Sigmoid colon (tissue), 6 donors: ENCODE measurements at regions not wholly inside any gene's neighbourhood (a gene's known extent, or its start where the extent isn't known, plus 50 kb on each side); places are given as distances from the start of the nearest gene placed in this dataset.

Experiments used
- DNase-seq: peaks from one replicate; pipeline ENCODE4 v3.0.0-alpha.2; 2019
- H3K27ac ChIP-seq, 4 donors: fragments of 200-600 bp; sonication (generic); one replicate each; pipeline ENCODE4 v1.5.1; 2016 to 2019; ENCODE audit warnings: mild to moderate bottlenecking in 1 of 4
- H3K27me3 ChIP-seq, 3 donors: fragments of 200-600 bp; sonication (generic); one replicate each; pipeline ENCODE4 v1.5.1; 2019; ENCODE audit warnings: mild to moderate bottlenecking in 1 of 3
- H3K36me3 ChIP-seq, 4 donors: fragments of 200-600 bp; sonication (generic); one replicate each; pipeline ENCODE4 v1.5.1; 2016 to 2019
- H3K4me1 ChIP-seq, 4 donors: fragments of 200-600 bp; sonication (generic); one replicate each; pipeline ENCODE4 v1.5.1; 2017 to 2019
- H3K4me3 ChIP-seq, 4 donors: fragments of 200-600 bp; sonication (generic); one replicate each; pipeline ENCODE4 v1.5.1; 2017 to 2019; ENCODE audit warnings: mild to moderate bottlenecking in 2 of 4, moderate library complexity in 1 of 4
- H3K9me3 ChIP-seq, 4 donors: fragments of 200-600 bp in 3 of 4; sonication (generic) in 3 of 4; one replicate each; pipeline versions ENCODE4 v1.5.1 to v1.6.1; 2013 to 2019
- CTCF ChIP-seq, 4 experiments: fragments of 450-650 bp in 3 of 4; fragments of 200-600 bp in 1 of 4; IDR thresholded peaks; one replicate each; pipeline ENCODE4 v1.5.1; 2016 to 2019; ENCODE audit warnings: antibody characterized with exemption in 4 of 4, mild to moderate bottlenecking in 3 of 4, moderate library complexity in 2 of 4
- EP300 ChIP-seq, 4 donors: sonication (generic); formaldehyde crosslinking; IDR thresholded peaks; one replicate each; pipeline ENCODE4 v1.6.1; 2017; ENCODE audit warnings: antibody characterized with exemption in 4 of 4
- POLR2A ChIP-seq, 2 donors: fragments of 450-650 bp; IDR thresholded peaks; one replicate each; pipeline ENCODE4 v1.6.1; 2016; ENCODE audit warnings: antibody characterized with exemption in 2 of 2, mild to moderate bottlenecking in 2 of 2, moderate library complexity in 2 of 2
- POLR2AphosphoS5 ChIP-seq, 4 donors: sonication (generic); formaldehyde crosslinking; IDR thresholded peaks; one replicate each; pipeline ENCODE4 v1.6.1; 2017; ENCODE audit warnings: antibody characterized with exemption in 4 of 4
- WGBS, 2 donors: extraction: QIAGEN DNeasy Blood & Tissue Kit; methylation state at CpG; one replicate each; pipeline ENCODE4 v1.1.7; 2013; 5-methylcytosine and 5-hydroxymethylcytosine counted together
- intact Hi-C: fragments of 100-400 bp; cut with DNase I; formaldehyde crosslinking; loops from one replicate; pipeline ENCODE4 v1.15.1; 2023
- donor health status: healthy with polysubstance abuse.
- donor health status: healthy.

GRCh38 chr6:44656691-44657090 is 269.2 kb downstream of the CDC5L start:
- no peak for DNase-seq
- WGBS, 2 donors = 70 to 85% methylated on average over 6 of the region's 6 CpGs
- Histone ChIP-seq H3K36me3 (no peaks in the 10 kb centered on the region), H3K27ac (no peak overlapping the region), H3K4me1 (peaks cover 0 to 24% (median 16%) of the 10 kb centered on the region in 4 donors), H3K9me3 (no peaks in the 10 kb centered on the region), H3K4me3 (no peak overlapping the region), H3K27me3 (no peaks in the 10 kb centered on the region)
- intact Hi-C loops = loop anchor here (5.0 to 10.0 kb wide), 4 partner anchors 179 to 1061 kb away; partner anchors contain the start of gene SUPT3H
- TF ChIP-seq POLR2AphosphoS5 (IDR thresholded peaks at IDR 0.05) (no peak), POLR2A (IDR thresholded peaks at IDR 0.05) (no peak), CTCF (IDR thresholded peaks at IDR 0.05) (no peak), EP300 (IDR thresholded peaks at IDR 0.05) (no peak)

GRCh38 chr6:44657206-44657819 is 269.8 kb downstream of the CDC5L start:
- H3K27me3 ChIP-seq = no peaks in the 10 kb centered on the region
- H3K4me1 ChIP-seq = peaks cover 0 to 24% (median 16%) of the 10 kb centered on the region in 4 donors
- 87 to 91% methylated on average over 10 of the region's 10 CpGs for WGBS, 2 donors
- DNase-seq = no peak
- intact Hi-C loops = loop anchor here (5.0 to 10.0 kb wide), 4 partner anchors 180 to 1060 kb away; partner anchors contain the start of gene SUPT3H
- TF ChIP-seq CTCF (IDR thresholded peaks at IDR 0.05) (no peak), POLR2A (IDR thresholded peaks at IDR 0.05) (no peak), EP300 (IDR thresholded peaks at IDR 0.05) (no peak), POLR2AphosphoS5 (IDR thresholded peaks at IDR 0.05) (no peak)
- no peaks in the 10 kb centered on the region for H3K9me3 ChIP-seq
- no peaks in the 10 kb centered on the region for H3K36me3 ChIP-seq
- H3K4me3 ChIP-seq = no peak overlapping the region
- no peak overlapping the region for H3K27ac ChIP-seq

GRCh38 chr6:44658571-44658970 is 271.1 kb downstream of the CDC5L start:
- no peak for TF ChIP-seq CTCF (IDR thresholded peaks at IDR 0.05)
- no peak for TF ChIP-seq POLR2AphosphoS5 (IDR thresholded peaks at IDR 0.05)
- H3K27ac ChIP-seq = no peak overlapping the region
- no peaks in the 10 kb centered on the region for H3K9me3 ChIP-seq
- no peak for DNase-seq
- intact Hi-C loops = loop anchor here (5.0 to 10.0 kb wide), 4 partner anchors 181 to 1059 kb away; partner anchors contain the start of gene SUPT3H
- H3K4me1 ChIP-seq = peaks cover 0 to 18% (median 15%) of the 10 kb centered on the region in 4 donors
- no peaks in the 10 kb centered on the region for H3K36me3 ChIP-seq
- no peak overlapping the region for H3K4me3 ChIP-seq
- no peaks in the 10 kb centered on the region for H3K27me3 ChIP-seq

- TF ChIP-seq POLR2AphosphoS5 (IDR thresholded peaks at IDR 0.05) (no peak), CTCF (IDR thresholded peaks at IDR 0.05) (no peak), POLR2A (IDR thresholded peaks at IDR 0.05) (no peak), EP300 (IDR thresholded peaks at IDR 0.05) (no peak)
- 94 to 96% methylated on average over 5 of the region's 5 CpGs for WGBS, 2 donors
- H3K4me1 ChIP-seq = peaks cover 0 to 19% (median 8%) of the 10 kb centered on the region in 4 donors
- H3K36me3 ChIP-seq = no peaks in the 10 kb centered on the region
- intact Hi-C loops = loop anchor here (5.0 to 10.0 kb wide), 4 partner anchors 182 to 1058 kb away; partner anchors contain the start of gene SUPT3H
- H3K27me3 ChIP-seq = no peaks in the 10 kb centered on the region
- no peak overlapping the region for H3K4me3 ChIP-seq
- no peak overlapping the region for H3K27ac ChIP-seq
- DNase-seq = no peak
- H3K9me3 ChIP-seq = no peaks in the 10 kb centered on the region
These were observed 272.2 kb downstream of the CDC5L start for GRCh38 chr6:44659726-44660125.
